HL-60 (cell line): ENCODE measurements at regions not wholly inside any gene's neighbourhood (a gene's known extent, or its start where the extent isn't known, plus 50 kb on each side); places are given as distances from the start of the nearest gene placed in this dataset.

Source experiments
- DNase-seq, 2 experiments: peaks; one replicate each; pipeline ENCODE4 v3.0.0-alpha.2; 2010 to 2020; ENCODE audit warnings: low read depth in 1 of 2, low spot score in 1 of 2
- H3K27ac ChIP-seq: fragments of 250-450 bp; sonication (Bioruptor Pico); replicated peaks from 2 replicates; pipeline ENCODE4 v1.5.1; 2020; ENCODE audit warnings: mild to moderate bottlenecking, moderate library complexity
- H3K27me3 ChIP-seq: fragments of 250-450 bp; sonication (Bioruptor Pico); 2 replicates; pipeline ENCODE4 v1.5.1; 2021; ENCODE audit warnings: mild to moderate bottlenecking, moderate library complexity; ENCODE audit not compliant: insufficient read depth, poor library complexity, severe bottlenecking
- H3K4me3 ChIP-seq: replicated peaks from 2 replicates; pipeline ENCODE4 v1.5.1; 2011; ENCODE audit warnings: mild to moderate bottlenecking, control low read depth, low read length; ENCODE audit not compliant: insufficient read depth
- CTCF ChIP-seq: IDR thresholded peaks from one replicate; pipeline ENCODE4 v1.5.1; 2011; ENCODE audit warnings: low read length, control low read depth, inconsistent platforms; ENCODE audit not compliant: insufficient read depth
- GABPA ChIP-seq: IDR thresholded peaks from 2 replicates; pipeline ENCODE4 v1.6.1; 2012; ENCODE audit warnings: low read depth
- POLR2AphosphoS5 ChIP-seq: IDR thresholded peaks from 2 replicates; pipeline ENCODE4 v1.6.1; 2012; ENCODE audit warnings: low read depth
- SPI1 ChIP-seq: IDR thresholded peaks from 2 replicates; pipeline ENCODE4 v1.6.1; 2012; ENCODE audit warnings: low read depth, mild to moderate bottlenecking, borderline replicate concordance
- TF ChIP-seq, protein P1 (sequence below): IDR thresholded peaks from 2 replicates; pipeline ENCODE4 v1.6.1; 2012; ENCODE audit warnings: low read depth; ENCODE audit not compliant: insufficient replicate concordance

GRCh38 chr15:79373113-79373512, 59.0 kb upstream of the MINAR1 start:
- no peaks in the 10 kb centered on the region for H3K27me3 ChIP-seq
- H3K4me3 ChIP-seq: no peak overlapping the region
- TF ChIP-seq CTCF: no peak
- no peak for TF ChIP-seq GABPA
- TF ChIP-seq, protein P1, sequence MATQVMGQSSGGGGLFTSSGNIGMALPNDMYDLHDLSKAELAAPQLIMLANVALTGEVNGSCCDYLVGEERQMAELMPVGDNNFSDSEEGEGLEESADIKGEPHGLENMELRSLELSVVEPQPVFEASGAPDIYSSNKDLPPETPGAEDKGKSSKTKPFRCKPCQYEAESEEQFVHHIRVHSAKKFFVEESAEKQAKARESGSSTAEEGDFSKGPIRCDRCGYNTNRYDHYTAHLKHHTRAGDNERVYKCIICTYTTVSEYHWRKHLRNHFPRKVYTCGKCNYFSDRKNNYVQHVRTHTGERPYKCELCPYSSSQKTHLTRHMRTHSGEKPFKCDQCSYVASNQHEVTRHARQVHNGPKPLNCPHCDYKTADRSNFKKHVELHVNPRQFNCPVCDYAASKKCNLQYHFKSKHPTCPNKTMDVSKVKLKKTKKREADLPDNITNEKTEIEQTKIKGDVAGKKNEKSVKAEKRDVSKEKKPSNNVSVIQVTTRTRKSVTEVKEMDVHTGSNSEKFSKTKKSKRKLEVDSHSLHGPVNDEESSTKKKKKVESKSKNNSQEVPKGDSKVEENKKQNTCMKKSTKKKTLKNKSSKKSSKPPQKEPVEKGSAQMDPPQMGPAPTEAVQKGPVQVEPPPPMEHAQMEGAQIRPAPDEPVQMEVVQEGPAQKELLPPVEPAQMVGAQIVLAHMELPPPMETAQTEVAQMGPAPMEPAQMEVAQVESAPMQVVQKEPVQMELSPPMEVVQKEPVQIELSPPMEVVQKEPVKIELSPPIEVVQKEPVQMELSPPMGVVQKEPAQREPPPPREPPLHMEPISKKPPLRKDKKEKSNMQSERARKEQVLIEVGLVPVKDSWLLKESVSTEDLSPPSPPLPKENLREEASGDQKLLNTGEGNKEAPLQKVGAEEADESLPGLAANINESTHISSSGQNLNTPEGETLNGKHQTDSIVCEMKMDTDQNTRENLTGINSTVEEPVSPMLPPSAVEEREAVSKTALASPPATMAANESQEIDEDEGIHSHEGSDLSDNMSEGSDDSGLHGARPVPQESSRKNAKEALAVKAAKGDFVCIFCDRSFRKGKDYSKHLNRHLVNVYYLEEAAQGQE: no peak
- no peak for TF ChIP-seq POLR2AphosphoS5
- no peak for TF ChIP-seq SPI1
- no peak for DNase-seq
- H3K27ac ChIP-seq: no peak overlapping the region

DNA sequence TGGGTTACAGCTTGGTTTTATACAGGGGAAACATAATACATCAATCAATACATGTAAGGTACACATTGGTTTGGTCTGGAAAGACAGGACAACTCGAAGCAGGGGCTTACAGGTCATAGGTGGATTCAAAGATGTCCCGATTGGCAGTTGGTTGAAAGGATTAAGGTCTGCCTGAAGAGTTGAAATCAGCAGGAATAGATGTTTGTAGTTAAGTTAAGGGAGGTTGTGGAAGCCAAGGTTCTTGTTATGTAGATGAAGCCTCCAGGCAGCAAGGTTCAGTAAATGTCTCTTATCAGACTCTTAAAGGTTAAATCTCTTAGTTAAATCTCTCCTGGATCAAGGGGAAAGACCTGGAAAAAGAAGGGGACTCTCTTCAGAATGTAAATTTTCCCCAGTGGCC, 58.4 kb upstream of the MINAR1 start:
- no peak for DNase-seq
- Histone ChIP-seq H3K27ac (no peak overlapping the region), H3K4me3 (no peak overlapping the region), H3K27me3 (no peaks in the 10 kb centered on the region)
- TF ChIP-seq GABPA (no peak), CTCF (no peak), SPI1 (no peak), POLR2AphosphoS5 (no peak)
- TF ChIP-seq, protein P1: no peak

GRCh38 chr15:79376383-79376782, 55.8 kb upstream of the MINAR1 start:
- no peak overlapping the region for H3K27ac ChIP-seq
- no peaks in the 10 kb centered on the region for H3K27me3 ChIP-seq
- TF ChIP-seq POLR2AphosphoS5: no peak
- no peak for TF ChIP-seq CTCF
- no peak for TF ChIP-seq SPI1
- no peak for TF ChIP-seq GABPA
- TF ChIP-seq, protein P1: no peak
- no peak overlapping the region for H3K4me3 ChIP-seq
- peak in 1 of 2 experiments; percentile 6 for DNase-seq
